ENCODE measurements at regions not wholly inside any gene's neighbourhood (a gene's known extent, or its start where the extent isn't known, plus 50 kb on each side); places are given as distances from the start of the nearest gene placed in this dataset.

DNA sequence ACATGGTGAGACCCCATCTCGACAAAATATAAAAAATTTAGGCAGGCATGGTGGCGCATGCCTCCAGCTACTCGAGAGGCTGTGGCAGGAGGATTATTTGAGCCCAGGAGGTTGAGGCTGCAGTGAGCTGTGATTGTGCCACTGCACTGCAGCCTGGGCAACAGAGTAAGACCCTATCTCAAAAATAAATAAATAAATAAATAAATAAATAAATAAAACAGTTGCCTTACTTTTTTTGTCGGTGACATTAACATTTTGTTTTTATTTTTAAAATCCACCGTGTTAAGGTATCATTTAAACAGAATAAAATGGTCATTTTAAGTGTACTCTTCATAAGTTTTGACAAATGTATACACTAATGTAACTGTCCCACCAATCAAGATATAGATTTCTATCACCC is 57.0 kb downstream of the RASL11A start:
- 94% methylated on average over 4 of the region's 5 CpGs for WGBS
- H2BK5ac ChIP-seq (ENCODE audit: low read depth, low read length, poor library complexity, severe bottlenecking): no peak overlapping the region
- H4K91ac ChIP-seq (ENCODE audit: low read length): no peak overlapping the region
- H3K4me1 ChIP-seq (ENCODE audit: control insufficient read depth, insufficient read depth, low read depth, low read length): no peaks in the 10 kb centered on the region
- H3K9me3 ChIP-seq (ENCODE audit: control insufficient read depth, low read length): no peaks in the 10 kb centered on the region
- no peak overlapping the region for H2BK15ac ChIP-seq (ENCODE audit: low read depth, poor library complexity, severe bottlenecking)
- H3K36me3 ChIP-seq (ENCODE audit: control insufficient read depth in 1 of 2, insufficient read depth in 2 of 2, low read depth in 1 of 2, low read length in 2 of 2): no peaks in the 10 kb centered on the region
- peaks cover 12 to 24% of the 10 kb centered on the region in 2 experiments for H3K27me3 ChIP-seq (ENCODE audit: control insufficient read depth in 1 of 2, insufficient read depth in 1 of 2, low read length in 2 of 2)
- no peak overlapping the region for H4K8ac ChIP-seq (ENCODE audit: low read length)
- H3K9ac ChIP-seq (ENCODE audit: low read length): no peak overlapping the region
- H3K18ac ChIP-seq (ENCODE audit: low read depth in 1 of 2, low read length in 2 of 2): no peak overlapping the region
- no peak overlapping the region for H3K14ac ChIP-seq (ENCODE audit: low read length in 2 of 2)
- no peak overlapping the region for H2AFZ ChIP-seq (ENCODE audit: low read depth, low read length)
- H3K79me1 ChIP-seq (replicated peaks; ENCODE audit: low read length, poor library complexity, severe bottlenecking): no peaks in the 10 kb centered on the region
- H3K23ac ChIP-seq (ENCODE audit: low read length in 2 of 2): no peak overlapping the region
- no peak overlapping the region for H3K4ac ChIP-seq (ENCODE audit: low read depth in 1 of 2, low read length in 2 of 2)
- H3K4me2 ChIP-seq (ENCODE audit: low read length, poor library complexity, severe bottlenecking): no peak overlapping the region
- no peak overlapping the region for H2BK120ac ChIP-seq (ENCODE audit: low read depth, low read length)
- no peak overlapping the region for H3K27ac ChIP-seq (ENCODE audit: low read length, poor library complexity, severe bottlenecking)
- H3K4me3 ChIP-seq (ENCODE audit: insufficient read depth in 1 of 2, low read depth in 1 of 2, low read length in 2 of 2): no peak overlapping the region
- no peak overlapping the region for H2BK12ac ChIP-seq (ENCODE audit: low read length in 2 of 2)
- DNase-seq: no peak
- H2AK5ac ChIP-seq (ENCODE audit: low read length, severe bottlenecking): no peak overlapping the region

DNA sequence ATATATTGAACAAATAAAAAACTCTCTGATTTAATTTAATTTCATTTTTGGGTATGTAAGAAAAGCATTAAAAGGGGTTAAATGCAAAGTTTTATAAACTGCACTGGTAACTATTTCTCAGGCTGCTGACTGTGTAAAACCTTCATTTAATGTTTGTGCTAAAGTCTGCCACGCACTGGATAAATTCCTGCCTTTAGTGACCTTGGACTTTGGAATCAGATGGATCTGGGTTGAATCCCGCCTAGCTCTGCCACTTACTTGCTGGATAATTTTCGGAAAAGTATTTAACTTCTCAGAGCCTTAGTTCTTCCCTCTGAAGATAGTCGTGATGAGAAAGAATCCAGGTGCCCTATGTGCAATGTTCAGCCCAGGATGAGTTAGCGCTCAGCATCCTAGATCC is 58.6 kb downstream of the RASL11A start:
- Histone ChIP-seq H3K4me3 (ENCODE audit: insufficient read depth in 1 of 2, low read depth in 1 of 2, low read length in 2 of 2) (no peak overlapping the region), H3K9me3 (ENCODE audit: control insufficient read depth, low read length) (no peaks in the 10 kb centered on the region), H3K27ac (ENCODE audit: low read length, poor library complexity, severe bottlenecking) (no peak overlapping the region), H3K4me1 (ENCODE audit: control insufficient read depth, insufficient read depth, low read depth, low read length) (no peaks in the 10 kb centered on the region), H4K91ac (ENCODE audit: low read length) (no peak overlapping the region), H2BK5ac (ENCODE audit: low read depth, low read length, poor library complexity, severe bottlenecking) (no peak overlapping the region), H3K14ac (ENCODE audit: low read length in 2 of 2) (no peak overlapping the region), H3K4me2 (ENCODE audit: low read length, poor library complexity, severe bottlenecking) (no peak overlapping the region), H3K36me3 (ENCODE audit: control insufficient read depth in 1 of 2, insufficient read depth in 2 of 2, low read depth in 1 of 2, low read length in 2 of 2) (no peaks in the 10 kb centered on the region), H3K79me1 (replicated peaks; ENCODE audit: low read length, poor library complexity, severe bottlenecking) (no peaks in the 10 kb centered on the region), H3K4ac (ENCODE audit: low read depth in 1 of 2, low read length in 2 of 2) (no peak overlapping the region), H3K18ac (ENCODE audit: low read depth in 1 of 2, low read length in 2 of 2) (no peak overlapping the region), H3K9ac (ENCODE audit: low read length) (no peak overlapping the region), H3K23ac (ENCODE audit: low read length in 2 of 2) (no peak overlapping the region), H2BK120ac (ENCODE audit: low read depth, low read length) (no peak overlapping the region), H2BK12ac (ENCODE audit: low read length in 2 of 2) (no peak overlapping the region), H4K8ac (ENCODE audit: low read length) (no peak overlapping the region), H2AFZ (ENCODE audit: low read depth, low read length) (no peak overlapping the region), H2AK5ac (ENCODE audit: low read length, severe bottlenecking) (no peak overlapping the region), H2BK15ac (ENCODE audit: low read depth, poor library complexity, severe bottlenecking) (no peak overlapping the region), H3K27me3 (ENCODE audit: control insufficient read depth in 1 of 2, insufficient read depth in 1 of 2, low read length in 2 of 2) (peaks cover 9 to 19% of the 10 kb centered on the region in 2 experiments)
- WGBS: 78% methylated on average over 5 of the region's 5 CpGs
- DNase-seq: no peak

DNA sequence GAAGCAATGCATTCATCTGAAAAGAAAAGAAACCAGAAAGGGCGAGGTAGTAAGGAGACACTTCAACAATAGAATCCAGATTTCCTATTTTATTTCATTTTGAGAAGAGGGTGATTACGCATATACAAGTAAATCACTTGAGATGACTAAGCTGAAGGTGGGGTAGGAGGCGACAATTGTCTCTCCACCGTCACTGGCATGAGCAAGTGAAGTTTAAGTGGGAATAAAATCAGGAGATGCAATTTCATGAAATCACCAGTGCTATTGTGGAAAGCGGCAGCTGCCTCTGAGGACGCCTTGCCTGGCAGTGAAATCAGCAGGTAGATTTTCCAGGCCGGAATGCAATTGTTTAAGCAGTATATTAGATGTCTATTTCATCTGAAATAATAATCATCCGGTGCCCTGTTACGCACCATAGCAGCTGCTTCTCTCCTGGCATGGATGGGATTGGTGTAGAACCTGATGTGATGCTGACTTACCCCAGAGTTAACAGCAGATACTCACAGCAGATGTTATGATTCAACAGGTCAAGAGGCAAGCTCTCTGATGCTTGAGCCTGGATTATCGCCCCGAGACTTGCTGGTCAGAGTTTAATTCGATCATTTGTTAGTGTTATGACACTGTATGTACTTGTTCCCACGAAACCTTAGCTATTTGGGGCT is 64.3 kb downstream of the RASL11A start:
- Histone ChIP-seq H3K4me3 (ENCODE audit: insufficient read depth in 1 of 2, low read depth in 1 of 2, low read length in 2 of 2) (no peak overlapping the region), H3K9ac (ENCODE audit: low read length) (no peak overlapping the region)
- WGBS: 82% methylated on average over 11 of the region's 13 CpGs

DNA sequence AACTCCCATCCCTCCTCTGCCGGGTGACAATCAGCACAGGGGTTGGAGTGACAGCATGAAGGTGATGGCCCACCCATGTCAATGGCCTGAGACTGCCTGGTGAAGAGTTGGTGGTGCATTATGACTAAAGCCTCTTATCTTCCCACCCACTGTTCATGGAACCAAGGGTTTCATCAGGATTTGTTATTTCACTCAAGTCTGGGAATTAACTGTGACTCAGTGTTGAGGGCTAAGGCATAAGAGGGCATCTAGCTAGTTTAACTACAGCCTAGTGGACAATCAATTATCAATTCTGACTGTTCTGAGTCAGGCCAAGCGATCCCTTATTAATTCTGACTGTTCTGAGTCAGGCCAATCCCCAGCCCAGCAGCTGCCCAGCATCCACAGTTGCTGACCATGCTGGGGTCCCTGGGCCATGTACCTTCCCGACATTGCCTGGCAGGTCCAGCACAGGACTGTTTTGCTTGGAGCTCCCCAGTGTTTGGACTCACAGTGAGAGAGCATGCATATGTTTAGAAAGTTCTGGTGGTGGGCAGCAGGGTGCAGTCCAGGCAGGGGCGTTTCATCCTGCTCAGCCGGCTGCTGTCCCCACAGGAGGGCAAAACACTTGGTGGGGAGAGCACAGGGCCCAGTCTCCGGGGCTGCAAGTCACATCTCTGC is 65.5 kb downstream of the RASL11A start:
- no peak overlapping the region for H2AFZ ChIP-seq (ENCODE audit: low read depth, low read length)
- H3K27me3 ChIP-seq (ENCODE audit: control insufficient read depth in 1 of 2, insufficient read depth in 1 of 2, low read length in 2 of 2): peaks cover 17 to 35% of the 10 kb centered on the region in 2 experiments
- H3K4ac ChIP-seq (ENCODE audit: low read depth in 1 of 2, low read length in 2 of 2): no peak overlapping the region
- no peak overlapping the region for H2AK5ac ChIP-seq (ENCODE audit: low read length, severe bottlenecking)
- H3K9ac ChIP-seq (ENCODE audit: low read length): no peak overlapping the region
- no peak overlapping the region for H3K23ac ChIP-seq (ENCODE audit: low read length in 2 of 2)
- H3K36me3 ChIP-seq (ENCODE audit: control insufficient read depth in 1 of 2, insufficient read depth in 2 of 2, low read depth in 1 of 2, low read length in 2 of 2): no peaks in the 10 kb centered on the region
- H2BK5ac ChIP-seq (ENCODE audit: low read depth, low read length, poor library complexity, severe bottlenecking): no peak overlapping the region
- no peak overlapping the region for H2BK120ac ChIP-seq (ENCODE audit: low read depth, low read length)
- H3K4me1 ChIP-seq (ENCODE audit: control insufficient read depth, insufficient read depth, low read depth, low read length): peaks cover 4% of the 10 kb centered on the region
- no peaks in the 10 kb centered on the region for H3K79me1 ChIP-seq (replicated peaks; ENCODE audit: low read length, poor library complexity, severe bottlenecking)
- DNase-seq: peak; percentile 70
- no peak overlapping the region for H4K8ac ChIP-seq (ENCODE audit: low read length)
- H4K91ac ChIP-seq (ENCODE audit: low read length): no peak overlapping the region
- no peak overlapping the region for H3K4me3 ChIP-seq (ENCODE audit: insufficient read depth in 1 of 2, low read depth in 1 of 2, low read length in 2 of 2)
- no peak overlapping the region for H3K14ac ChIP-seq (ENCODE audit: low read length in 2 of 2)
- no peaks in the 10 kb centered on the region for H3K9me3 ChIP-seq (ENCODE audit: control insufficient read depth, low read length)
- no peak overlapping the region for H3K4me2 ChIP-seq (ENCODE audit: low read length, poor library complexity, severe bottlenecking)
- H3K27ac ChIP-seq (ENCODE audit: low read length, poor library complexity, severe bottlenecking): no peak overlapping the region
- H2BK15ac ChIP-seq (ENCODE audit: low read depth, poor library complexity, severe bottlenecking): no peak overlapping the region
- H3K18ac ChIP-seq (ENCODE audit: low read depth in 1 of 2, low read length in 2 of 2): no peak overlapping the region
- no peak overlapping the region for H2BK12ac ChIP-seq (ENCODE audit: low read length in 2 of 2)
- 63% methylated on average over 6 of the region's 6 CpGs for WGBS

More for the DNA sequence above, 64.3 kb downstream of the RASL11A start:
- Histone ChIP-seq H3K27me3 (ENCODE audit: control insufficient read depth in 1 of 2, insufficient read depth in 1 of 2, low read length in 2 of 2) (peaks cover 14 to 33% of the 10 kb centered on the region in 2 experiments), H3K4me1 (ENCODE audit: control insufficient read depth, insufficient read depth, low read depth, low read length) (peaks cover 4% of the 10 kb centered on the region), H2BK15ac (ENCODE audit: low read depth, poor library complexity, severe bottlenecking) (no peak overlapping the region), H2AK5ac (ENCODE audit: low read length, severe bottlenecking) (no peak overlapping the region), H3K18ac (ENCODE audit: low read depth in 1 of 2, low read length in 2 of 2) (no peak overlapping the region), H3K36me3 (ENCODE audit: control insufficient read depth in 1 of 2, insufficient read depth in 2 of 2, low read depth in 1 of 2, low read length in 2 of 2) (no peaks in the 10 kb centered on the region), H2AFZ (ENCODE audit: low read depth, low read length) (no peak overlapping the region), H4K91ac (ENCODE audit: low read length) (no peak overlapping the region), H4K8ac (ENCODE audit: low read length) (no peak overlapping the region), H3K27ac (ENCODE audit: low read length, poor library complexity, severe bottlenecking) (no peak overlapping the region), H2BK5ac (ENCODE audit: low read depth, low read length, poor library complexity, severe bottlenecking) (no peak overlapping the region), H3K14ac (ENCODE audit: low read length in 2 of 2) (no peak overlapping the region), H3K79me1 (replicated peaks; ENCODE audit: low read length, poor library complexity, severe bottlenecking) (no peaks in the 10 kb centered on the region), H3K9me3 (ENCODE audit: control insufficient read depth, low read length) (no peaks in the 10 kb centered on the region), H2BK120ac (ENCODE audit: low read depth, low read length) (no peak overlapping the region), H3K23ac (ENCODE audit: low read length in 2 of 2) (no peak overlapping the region), H3K4me2 (ENCODE audit: low read length, poor library complexity, severe bottlenecking) (no peak overlapping the region), H3K4ac (ENCODE audit: low read depth in 1 of 2, low read length in 2 of 2) (no peak overlapping the region), H2BK12ac (ENCODE audit: low read length in 2 of 2) (no peak overlapping the region)
- DNase-seq: peak; percentile 52

Data from mesenchymal stem cell (in vitro differentiated cells and primary cell).